ENCODE measurements at regions not wholly inside any gene's neighbourhood (a gene's known extent, or its start where the extent isn't known, plus 50 kb on each side); places are given as distances from the start of the nearest gene placed in this dataset.
"Not testable (repeated sequence)": the region's sequence is repeated elsewhere in the genome, so short reads cannot be mapped to it uniquely, and the experiment has no call there.

DNA sequence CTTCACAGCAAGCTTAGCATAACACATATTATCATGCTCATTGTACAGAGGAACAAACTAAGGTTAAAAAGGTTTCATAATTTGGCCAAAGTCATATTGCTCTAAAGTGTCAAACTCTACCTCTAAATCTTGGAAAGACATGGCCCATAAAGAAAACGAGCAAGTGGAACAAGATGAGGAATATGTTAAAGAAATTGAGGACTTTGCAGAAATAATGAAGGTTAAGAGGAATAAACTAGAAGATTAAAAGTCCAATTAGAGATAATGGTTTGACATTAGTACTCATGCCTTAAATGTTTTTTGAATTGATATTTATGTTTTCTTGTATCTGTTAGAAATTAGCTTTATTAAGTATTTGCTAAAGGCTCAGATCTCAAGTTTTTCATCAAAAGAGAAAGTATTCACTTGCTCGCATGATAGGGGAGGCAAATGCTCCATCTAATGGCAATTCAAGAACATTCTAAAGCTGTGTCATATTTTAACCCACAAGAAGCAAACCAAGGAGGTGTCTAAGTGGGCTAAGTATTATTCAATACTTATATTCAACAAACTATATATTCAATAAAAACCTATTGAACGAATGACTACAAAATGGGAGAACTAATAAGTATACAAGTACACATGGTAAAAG, 192.9 kb upstream of the SPTLC3 start:
- DNase-seq (ENCODE audit: low spot score), result no peak

DNA sequence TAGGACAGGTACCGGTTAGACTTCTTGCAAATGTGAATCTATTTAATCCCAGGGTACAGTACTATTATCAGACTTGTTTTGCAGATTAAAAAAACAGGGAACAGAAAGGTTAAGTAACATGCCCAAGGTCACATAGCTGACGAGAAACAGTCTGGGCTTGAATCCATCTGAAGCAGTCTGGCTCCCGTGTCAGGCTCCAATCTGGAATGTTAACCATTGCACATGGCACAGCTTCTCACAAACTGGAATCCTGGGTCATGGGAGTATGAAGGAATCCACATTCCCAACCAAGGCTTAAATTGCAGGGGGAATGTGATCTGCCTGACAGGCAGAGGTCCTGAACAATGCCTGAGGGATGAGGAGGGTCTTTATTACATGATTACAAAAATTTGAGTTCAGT, 187.5 kb upstream of the SPTLC3 start:
- no peak for DNase-seq (ENCODE audit: low spot score)

- no peak for DNase-seq (ENCODE audit: low spot score)
Observed at GRCh38 chr20:12823734-12824133, 185.0 kb upstream of the SPTLC3 start.

DNA sequence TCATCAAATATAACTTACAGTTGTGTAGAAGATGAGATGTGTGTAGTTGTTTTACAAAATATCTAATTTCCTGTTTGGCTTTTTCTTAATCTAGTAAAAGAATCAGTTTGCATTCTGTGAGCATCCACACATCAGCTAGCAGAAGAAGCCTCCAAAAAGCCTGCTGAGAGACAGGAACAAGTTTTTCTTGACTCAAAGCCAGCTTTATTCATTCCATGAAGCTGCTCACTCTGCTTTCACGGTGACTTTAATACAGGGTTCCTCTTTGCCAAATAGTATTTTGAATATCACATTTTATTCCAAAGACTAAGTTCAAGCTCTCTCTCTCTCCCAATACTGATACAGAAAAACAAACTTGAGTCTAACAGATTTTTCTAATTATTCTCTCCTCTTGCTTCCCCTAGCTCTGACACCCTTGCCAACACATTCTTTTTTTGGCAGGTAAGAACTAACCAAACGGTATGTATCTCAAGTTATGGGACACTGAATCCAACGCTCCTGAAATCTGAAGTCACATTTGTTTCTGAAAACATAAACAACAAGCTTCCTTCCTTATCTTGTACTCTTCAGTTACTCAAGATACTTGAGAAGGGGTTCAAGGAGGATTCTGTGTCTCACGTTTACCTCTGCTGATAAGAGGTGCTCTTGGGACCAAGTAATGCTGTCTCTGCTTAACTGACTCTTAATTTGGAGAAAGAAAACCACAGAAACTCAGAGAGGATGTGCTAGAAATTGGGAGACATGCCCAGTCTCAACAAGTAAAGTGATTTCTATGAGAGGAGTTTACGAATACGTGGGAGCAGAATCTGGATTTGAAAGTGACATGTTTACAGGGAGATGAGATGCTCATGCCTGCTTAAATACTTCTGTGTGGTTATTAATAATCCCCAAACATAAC, 184.2 kb upstream of the SPTLC3 start:
- no peak for DNase-seq (ENCODE audit: low spot score)

DNA sequence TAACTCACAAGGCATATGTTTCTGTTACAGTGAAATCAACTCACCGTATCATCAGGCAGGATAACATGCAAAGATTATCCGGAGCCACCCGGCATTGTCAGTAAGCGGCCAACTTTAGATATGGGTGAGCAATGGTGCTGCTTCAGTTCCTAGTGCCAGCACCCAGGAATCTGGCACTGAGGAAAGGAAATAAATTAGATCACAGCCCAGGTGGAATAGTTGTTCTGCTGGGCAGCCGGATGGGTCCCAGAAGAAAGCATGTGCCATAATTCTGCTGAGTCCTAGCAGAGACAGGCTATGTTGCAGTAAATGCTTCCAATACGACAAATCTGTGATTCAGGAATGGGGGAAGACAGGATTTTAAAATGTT, 183.6 kb upstream of the SPTLC3 start:
- no peak for DNase-seq (ENCODE audit: low spot score)

GRCh38 chr20:12827816-12828385, 180.9 kb upstream of the SPTLC3 start:
- no peak for DNase-seq (ENCODE audit: low spot score)

- no peak for DNase-seq (ENCODE audit: low spot score)
Observed at GRCh38 chr20:12829170-12829569, 179.6 kb upstream of the SPTLC3 start.

GRCh38 chr20:12833861-12834260, 174.9 kb upstream of the SPTLC3 start:
- DNase-seq (ENCODE audit: low spot score), result no peak

DNA sequence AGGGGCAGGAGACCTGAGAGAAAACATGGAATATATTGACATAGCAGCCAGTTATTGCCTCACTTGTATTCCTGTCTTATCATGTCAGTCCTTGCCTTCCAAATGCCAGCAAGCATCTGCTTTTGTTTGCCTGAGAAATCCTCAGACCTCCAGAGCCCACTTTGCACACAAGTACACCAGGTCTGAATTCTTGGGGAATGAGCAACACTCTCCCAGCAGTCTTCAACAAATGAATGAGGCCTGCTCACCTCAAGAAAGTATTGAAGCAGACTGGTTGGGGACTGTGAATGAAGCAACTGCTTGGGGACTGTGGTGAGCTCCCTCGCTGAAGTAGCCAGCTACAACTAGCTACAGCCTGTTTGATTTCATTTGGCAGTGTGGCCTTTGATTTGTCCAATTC, 172.8 kb upstream of the SPTLC3 start:
- no peak for DNase-seq (ENCODE audit: low spot score)

DNA sequence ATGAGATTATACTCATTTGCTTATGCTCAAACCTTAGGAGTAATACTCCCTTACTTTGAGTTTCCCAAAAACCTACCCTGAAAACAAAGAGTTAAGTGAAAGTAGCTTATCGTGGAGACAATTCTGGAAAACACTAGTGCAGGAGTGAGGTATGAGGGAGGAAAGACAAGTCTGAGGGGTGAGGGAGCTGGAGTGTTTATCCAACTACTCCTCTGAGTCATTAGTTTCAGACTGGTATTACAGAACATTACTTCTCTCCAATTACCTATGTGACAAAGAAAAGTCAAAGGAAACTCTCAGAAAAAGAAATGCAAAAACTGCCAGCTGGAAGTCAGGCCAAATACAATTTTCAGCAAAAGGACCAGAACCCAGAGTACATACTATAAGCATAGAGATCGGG, 171.1 kb upstream of the SPTLC3 start:
- DNase-seq (ENCODE audit: low spot score), result no peak

DNA sequence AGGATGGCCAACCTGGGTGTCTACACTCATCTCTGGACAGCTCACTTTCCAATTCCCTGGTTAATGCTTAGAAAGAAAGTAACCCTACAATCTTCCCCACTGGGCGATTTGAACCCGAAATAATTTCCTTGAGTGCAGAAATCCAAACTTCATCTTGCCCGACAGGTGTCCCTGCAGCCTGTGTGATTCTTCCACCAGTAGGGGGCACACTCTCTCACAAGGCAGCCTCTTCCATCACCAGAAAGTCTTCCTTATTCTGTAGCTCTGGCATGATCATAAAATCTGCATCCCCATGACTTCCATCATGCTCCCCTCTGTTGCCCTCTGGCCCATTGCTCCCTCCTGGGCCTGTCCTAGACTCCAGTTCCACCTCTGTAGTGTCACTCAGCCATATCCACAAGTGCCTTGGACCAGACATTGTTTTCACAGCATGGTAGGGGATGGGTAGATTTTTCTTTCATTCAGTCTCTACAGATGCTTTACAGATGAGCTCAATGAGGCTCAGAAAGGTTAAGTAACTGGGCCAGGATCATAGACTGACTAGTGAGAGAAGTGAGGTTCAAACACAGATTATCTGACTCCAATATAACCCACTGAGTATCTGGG, 170.4 kb upstream of the SPTLC3 start:
- no peak for DNase-seq (ENCODE audit: low spot score)

GRCh38 chr20:12847872-12848271, 160.9 kb upstream of the SPTLC3 start:
- DNase-seq (ENCODE audit: low spot score), result no peak

GRCh38 chr20:12849225-12849910, 159.4 kb upstream of the SPTLC3 start:
- DNase-seq (ENCODE audit: low spot score), result no peak

GRCh38 chr20:12857643-12858042, 151.1 kb upstream of the SPTLC3 start:
- DNase-seq (ENCODE audit: low spot score), result not testable (repeated sequence)

- no peak for DNase-seq (ENCODE audit: low spot score)
Observed at GRCh38 chr20:12860619-12861247, 148.0 kb upstream of the SPTLC3 start.

GRCh38 chr20:12869669-12870068, 139.1 kb upstream of the SPTLC3 start:
- DNase-seq (ENCODE audit: low spot score), result no peak

GRCh38 chr20:12870588-12870987, 138.2 kb upstream of the SPTLC3 start:
- DNase-seq (ENCODE audit: low spot score), result no peak

DNA sequence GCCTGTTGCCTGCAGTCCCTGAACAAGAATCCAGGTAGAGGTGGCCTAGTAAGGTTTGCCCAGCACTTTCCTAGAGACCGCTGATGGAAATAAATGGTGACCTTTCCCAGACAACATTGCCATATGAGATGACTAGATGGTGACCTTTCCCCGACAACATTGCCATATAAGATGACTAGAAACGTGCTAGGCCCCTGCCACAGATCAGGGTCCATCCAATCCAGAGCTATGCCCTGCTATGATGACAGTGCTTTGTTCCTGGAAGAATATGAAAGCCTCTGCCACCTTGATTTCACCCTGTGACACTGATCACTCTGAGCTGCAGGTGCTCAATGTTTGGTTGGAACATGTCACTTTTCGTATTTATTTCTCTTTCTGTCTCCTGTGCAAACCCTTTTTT, 133.8 kb upstream of the SPTLC3 start:
- DNase-seq (ENCODE audit: low spot score), result no peak

DNA sequence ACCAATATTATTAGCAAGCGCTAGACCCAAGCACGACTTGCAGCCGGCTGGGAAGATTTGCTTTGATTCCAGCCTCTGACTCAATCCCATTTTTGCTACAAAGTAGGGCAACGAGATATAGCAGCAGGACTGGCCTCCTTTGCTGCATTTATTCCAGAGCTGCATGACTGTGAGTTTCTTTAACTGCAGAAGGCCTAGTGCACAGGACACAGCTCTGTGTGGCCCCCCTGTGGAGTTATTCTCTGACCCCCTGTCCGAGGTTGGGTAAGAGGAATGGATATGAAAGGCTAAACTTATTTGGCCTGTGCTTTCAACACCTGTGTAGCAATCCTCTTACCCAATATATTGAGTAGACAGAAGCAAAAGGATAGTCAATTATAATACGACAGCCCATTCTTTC, 133.3 kb upstream of the SPTLC3 start:
- DNase-seq (ENCODE audit: low spot score), result no peak

DNA sequence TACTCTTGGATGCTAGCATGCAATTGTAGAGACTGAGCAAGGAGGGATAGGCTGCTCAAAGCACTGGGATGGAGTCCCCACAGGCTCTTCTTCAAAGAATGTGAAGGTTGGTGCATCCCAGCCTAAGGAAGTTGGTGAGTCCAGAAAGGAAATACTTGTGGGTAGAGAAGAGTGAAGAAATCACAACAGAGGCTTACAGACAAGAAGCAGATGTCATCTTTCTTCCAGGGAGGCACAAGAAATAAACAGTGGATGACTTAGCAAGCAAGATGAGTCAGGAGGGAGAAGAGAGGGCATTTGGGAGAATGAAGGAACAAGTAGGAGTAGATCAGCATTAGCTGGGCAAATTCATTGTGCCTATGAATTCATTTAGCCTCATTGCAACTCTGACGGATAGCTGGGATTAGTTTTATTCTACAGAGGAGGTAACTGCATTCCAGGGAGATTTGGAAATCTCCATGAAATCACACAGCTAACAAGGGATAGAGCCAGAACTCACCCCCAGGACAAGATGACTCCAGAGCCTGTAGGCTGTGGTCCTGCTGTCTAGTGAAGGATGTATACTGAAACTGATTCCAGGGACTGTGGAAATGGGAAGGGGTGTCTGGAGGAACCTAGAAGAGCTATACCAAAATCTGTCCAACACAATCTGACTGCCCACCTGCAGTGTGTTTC, 125.8 kb upstream of the SPTLC3 start:
- DNase-seq (ENCODE audit: low spot score), result no peak

DNA sequence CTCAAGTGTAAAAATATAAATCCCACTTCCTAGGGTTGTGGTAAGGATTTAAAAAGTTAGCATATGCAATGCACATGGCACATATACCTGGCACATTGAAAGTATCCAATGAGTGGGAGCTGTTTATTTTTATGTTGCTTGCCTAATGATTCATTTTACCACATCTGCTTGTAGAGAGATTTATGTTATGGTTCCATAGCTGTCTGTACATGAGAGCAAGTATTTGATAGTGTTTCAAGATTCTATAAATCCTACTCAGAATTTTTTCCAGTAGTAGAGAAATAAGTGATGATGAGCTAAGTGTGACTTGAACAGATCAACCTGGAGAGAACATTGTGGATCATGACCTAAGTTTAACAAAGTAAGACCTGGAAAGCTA, 125.3 kb upstream of the SPTLC3 start:
- DNase-seq (ENCODE audit: low spot score), result no peak

All from left forelimb (tissue), 1 donor.